ENCODE measurements at regions not wholly inside any gene's neighbourhood (a gene's known extent, or its start where the extent isn't known, plus 50 kb on each side); places are given as distances from the start of the nearest gene placed in this dataset.

GRCh38 chr4:175374459-175374858, 437.6 kb downstream of the GPM6A start:
- Mint-ChIP-seq H3K4me1 (peaks cover 13% of the 10 kb centered on the region), H3K9me3 (no peaks in the 10 kb centered on the region), H3K36me3 (no peaks in the 10 kb centered on the region), H3K27me3 (ENCODE audit: low read depth) (no peaks in the 10 kb centered on the region), H3K27ac (no peak overlapping the region), H3K4me3 (no peak overlapping the region)
- ATAC-seq, result no peak
- ChIA-PET POLR2A (no interaction called here), CTCF (no interaction called here)
- TF ChIP-seq FOXP1 (CRISPR knock-in tag; IDR thresholded peaks at IDR 0.05; ENCODE audit: borderline replicate concordance), result no peak
- no peak for TF ChIP-seq ARID4B (CRISPR knock-in tag; IDR thresholded peaks at IDR 0.05; ENCODE audit: borderline replicate concordance)
- no peak for TF ChIP-seq E2F4 (CRISPR knock-in tag; IDR thresholded peaks at IDR 0.05; ENCODE audit: borderline replicate concordance, low read depth)
- no peak for TF ChIP-seq ZNF317 (CRISPR knock-in tag; IDR thresholded peaks at IDR 0.05; ENCODE audit: borderline replicate concordance, low read depth)
- no peak for TF ChIP-seq ETV6 (CRISPR knock-in tag; IDR thresholded peaks at IDR 0.05)
- no peak for TF ChIP-seq USF2 (CRISPR knock-in tag; IDR thresholded peaks at IDR 0.05)
- no peak for TF ChIP-seq NFE2L1 (CRISPR knock-in tag; IDR thresholded peaks at IDR 0.05)
- TF ChIP-seq IRF2 (CRISPR knock-in tag; IDR thresholded peaks at IDR 0.05; ENCODE audit: borderline replicate concordance, low read depth), result no peak
- no peak for TF ChIP-seq NFYB (CRISPR knock-in tag; conservative IDR thresholded peaks at IDR 0.05; ENCODE audit: low read depth)
- no peak for TF ChIP-seq FOXJ3 (CRISPR knock-in tag; IDR thresholded peaks at IDR 0.05; ENCODE audit: borderline replicate concordance)
- no peak for TF ChIP-seq RORB (CRISPR knock-in tag; IDR thresholded peaks at IDR 0.05)
- TF ChIP-seq ZMAT4 (CRISPR knock-in tag; IDR thresholded peaks at IDR 0.05), result no peak
- TF ChIP-seq CBFB (CRISPR knock-in tag; IDR thresholded peaks at IDR 0.05; ENCODE audit: low read depth), result no peak
- TF ChIP-seq GABPB1 (CRISPR knock-in tag; IDR thresholded peaks at IDR 0.05), result no peak
- no peak for DNase-seq (ENCODE audit: low spot score)

GRCh38 chr4:175376287-175376977, 435.6 kb downstream of the GPM6A start:
- no peak for TF ChIP-seq CREM (CRISPR knock-in tag; IDR thresholded peaks at IDR 0.05)
- Mint-ChIP-seq H3K36me3 (no peaks in the 10 kb centered on the region), H3K4me1 (peaks cover 20% of the 10 kb centered on the region), H3K27ac (no peak overlapping the region), H3K4me3 (no peak overlapping the region), H3K27me3 (ENCODE audit: low read depth) (no peaks in the 10 kb centered on the region), H3K9me3 (no peaks in the 10 kb centered on the region)
- ATAC-seq (peak; percentile 76), DNase-seq (ENCODE audit: low spot score) (no peak)
- POLR2A ChIA-PET, result no interaction called here
- CTCF ChIA-PET, result no interaction called here

- no peak for DNase-seq (ENCODE audit: low spot score)
- ATAC-seq, result no peak
- H3K4me1 Mint-ChIP-seq, result peaks cover 20% of the 10 kb centered on the region
- TF ChIP-seq NFE2L1 (CRISPR knock-in tag; IDR thresholded peaks at IDR 0.05), result no peak
- H3K4me3 Mint-ChIP-seq, result no peak overlapping the region
- H3K9me3 Mint-ChIP-seq, result no peaks in the 10 kb centered on the region
- H3K27me3 Mint-ChIP-seq (ENCODE audit: low read depth), result no peaks in the 10 kb centered on the region
- POLR2A ChIA-PET, result no interaction called here
- H3K36me3 Mint-ChIP-seq, result no peaks in the 10 kb centered on the region
- H3K27ac Mint-ChIP-seq, result no peak overlapping the region
- CTCF ChIA-PET, result no interaction called here
These were observed 434.9 kb downstream of the GPM6A start for GRCh38 chr4:175377203-175377602.

All from WTC11 (cell line).